H9 (cell line): ENCODE measurements at regions not wholly inside any gene's neighbourhood (a gene's known extent, or its start where the extent isn't known, plus 50 kb on each side); places are given as distances from the start of the nearest gene placed in this dataset.

Experiments used
- DNase-seq: peaks from one replicate; pipeline ENCODE4 v3.0.0-alpha.2; 2017
- H2AFZ ChIP-seq: one replicate; pipeline ENCODE4 v1.6.1; 2013; ENCODE audit warnings: mild to moderate bottlenecking, low read length, control low read depth, moderate library complexity
- H2AK5ac ChIP-seq: 2 replicates; pipeline ENCODE4 v1.6.1; 2013; ENCODE audit warnings: low read length, control low read depth, mixed read lengths; ENCODE audit not compliant: insufficient read length
- H2BK120ac ChIP-seq: one replicate; pipeline ENCODE4 v1.6.1; 2013; ENCODE audit warnings: low read depth, mild to moderate bottlenecking, low read length, control low read depth, inconsistent platforms; ENCODE audit not compliant: poor library complexity, severe bottlenecking
- H2BK12ac ChIP-seq: 2 replicates; pipeline ENCODE4 v1.6.1; 2013; ENCODE audit warnings: low read length, control low read depth, mixed read lengths, low read depth; ENCODE audit not compliant: insufficient read length
- H2BK15ac ChIP-seq: 2 replicates; pipeline ENCODE4 v1.6.1; 2013; ENCODE audit warnings: low read depth, low read length, control low read depth
- H2BK20ac ChIP-seq: one replicate; pipeline ENCODE4 v1.6.1; 2013; ENCODE audit warnings: low read depth, mild to moderate bottlenecking, low read length, control low read depth, inconsistent platforms; ENCODE audit not compliant: poor library complexity, severe bottlenecking
- H2BK5ac ChIP-seq: 2 replicates; pipeline ENCODE4 v1.6.1; 2013; ENCODE audit warnings: low read length, control low read depth, mixed read lengths; ENCODE audit not compliant: insufficient read length
- H3K14ac ChIP-seq: 2 replicates; pipeline ENCODE4 v1.6.1; 2013; ENCODE audit warnings: low read length, control low read depth; ENCODE audit not compliant: insufficient read depth
- H3K18ac ChIP-seq: 2 replicates; pipeline ENCODE4 v1.6.1; 2013; ENCODE audit warnings: low read depth, mild to moderate bottlenecking, mixed read lengths, low read length, control low read depth; ENCODE audit not compliant: insufficient read length
- H3K23ac ChIP-seq: 2 replicates; pipeline ENCODE4 v1.6.1; 2013; ENCODE audit warnings: low read length, control low read depth, mixed read lengths, low read depth; ENCODE audit not compliant: insufficient read length
- H3K23me2 ChIP-seq: 2 replicates; pipeline ENCODE4 v1.6.1; 2013; ENCODE audit warnings: low read depth, mild to moderate bottlenecking, mixed read lengths, low read length, control low read depth; ENCODE audit not compliant: insufficient read length, poor library complexity, severe bottlenecking
- H3K27ac ChIP-seq: 2 replicates; pipeline ENCODE4 v1.5.1; 2013; ENCODE audit warnings: low read length, control low read depth, mixed read lengths, low read depth; ENCODE audit not compliant: insufficient read length
- H3K27me3 ChIP-seq: 2 replicates; pipeline ENCODE4 v1.6.1; 2013; ENCODE audit warnings: low read length, control low read depth, inconsistent platforms; ENCODE audit not compliant: insufficient read depth
- H3K4ac ChIP-seq: 2 replicates; pipeline ENCODE4 v1.6.1; 2013; ENCODE audit warnings: low read depth, mild to moderate bottlenecking, control low read depth, inconsistent platforms, low read length, moderate library complexity
- H3K4me1 ChIP-seq: 2 replicates; pipeline ENCODE4 v1.6.1; 2013; ENCODE audit warnings: low read length, control low read depth, inconsistent platforms; ENCODE audit not compliant: insufficient read depth
- H3K4me2 ChIP-seq: 2 replicates; pipeline ENCODE4 v1.6.1; 2013; ENCODE audit warnings: low read length, control low read depth, mixed read lengths; ENCODE audit not compliant: insufficient read length, insufficient read depth
- H3K56ac ChIP-seq: 2 replicates; pipeline ENCODE4 v1.6.1; 2013; ENCODE audit warnings: low read depth, mild to moderate bottlenecking, mixed read lengths, low read length, control low read depth; ENCODE audit not compliant: insufficient read length
- H3K79me1 ChIP-seq: 2 replicates; pipeline ENCODE4 v1.6.1; 2013; ENCODE audit warnings: low read depth, mild to moderate bottlenecking, moderate library complexity, low read length, control low read depth, inconsistent platforms; ENCODE audit not compliant: insufficient read depth, poor library complexity, severe bottlenecking
- H3K79me2 ChIP-seq: 2 replicates; pipeline ENCODE4 v1.6.1; 2013; ENCODE audit warnings: low read length, control low read depth, inconsistent platforms; ENCODE audit not compliant: insufficient read depth
- H3K9ac ChIP-seq: 2 replicates; pipeline ENCODE4 v1.6.1; 2013; ENCODE audit warnings: low read length, control low read depth, mixed read lengths; ENCODE audit not compliant: insufficient read length; ENCODE audit errors: extremely low read depth
- H3K9me3 ChIP-seq: one replicate; pipeline ENCODE4 v1.6.1; 2013; ENCODE audit warnings: low read depth, low read length, inconsistent platforms; ENCODE audit not compliant: control insufficient read depth
- H3T11ph ChIP-seq: one replicate; pipeline ENCODE4 v1.6.1; 2013; ENCODE audit warnings: mild to moderate bottlenecking, low read length, control low read depth, inconsistent platforms
- H4K20me1 ChIP-seq: one replicate; pipeline ENCODE4 v1.6.1; 2013; ENCODE audit not compliant: control insufficient read depth, insufficient read length, insufficient read depth
- H4K5ac ChIP-seq: 2 replicates; pipeline ENCODE4 v1.6.1; 2013; ENCODE audit warnings: low read depth, mild to moderate bottlenecking, mixed read lengths, low read length, control low read depth; ENCODE audit not compliant: insufficient read length
- H4K8ac ChIP-seq: replicated peaks from 2 replicates; pipeline ENCODE4 v1.6.1; 2013; ENCODE audit warnings: low read length, control low read depth, mixed read lengths, low read depth; ENCODE audit not compliant: insufficient read length
- H4K91ac ChIP-seq: 2 replicates; pipeline ENCODE4 v1.6.1; 2013; ENCODE audit warnings: low read depth, mild to moderate bottlenecking, moderate library complexity, mixed read lengths, low read length, control low read depth; ENCODE audit not compliant: insufficient read length
- H3K27ac Mint-ChIP-seq, 3 experiments: 2 replicates in 2 of 3; 3 replicates in 1 of 3; pipeline ENCODE4 v1.8.0; 2020 to 2021; ENCODE audit warnings: mixed read lengths in 3 of 3, mild to moderate bottlenecking in 1 of 3, moderate library complexity in 1 of 3
- H3K27me3 Mint-ChIP-seq: 2 replicates; pipeline ENCODE4 v1.8.0; 2021; ENCODE audit warnings: low read depth, mild to moderate bottlenecking, moderate library complexity, mixed read lengths
- H3K36me3 Mint-ChIP-seq, 3 experiments: 2 replicates in 2 of 3; 3 replicates in 1 of 3; pipeline ENCODE4 v1.8.0; 2020 to 2021; ENCODE audit warnings: low read depth in 3 of 3, mixed read lengths in 3 of 3; ENCODE audit not compliant: insufficient read depth in 1 of 3
- H3K4me1 Mint-ChIP-seq, 2 experiments: 2 replicates each; pipeline ENCODE4 v1.8.0; 2020; ENCODE audit warnings: mixed read lengths in 2 of 2
- H3K4me3 Mint-ChIP-seq, 2 experiments: 2 replicates in 1 of 2; 3 replicates in 1 of 2; pipeline ENCODE4 v1.8.0; 2020 to 2021; ENCODE audit warnings: mild to moderate bottlenecking in 2 of 2, mixed read lengths in 2 of 2, moderate library complexity in 1 of 2
- H3K9me3 Mint-ChIP-seq, 2 experiments: 2 replicates in 1 of 2; 3 replicates in 1 of 2; pipeline ENCODE4 v1.8.0; 2020; ENCODE audit warnings: mild to moderate bottlenecking in 2 of 2, mixed read lengths in 2 of 2, moderate library complexity in 1 of 2
- WGBS: extraction: QIAGEN DNeasy Blood & Tissue Kit; methylation state at CpG from one replicate; pipeline ENCODE4 v1.1.7; 2013; ENCODE audit warnings: missing lambda C conversion rate, low lambda C conversion rate, mixed read lengths; ENCODE audit not compliant: insufficient read length; ENCODE audit errors: extremely low coverage; 5-methylcytosine and 5-hydroxymethylcytosine counted together
- TF ChIP-seq, protein P1 (sequence below): fragments of 200-600 bp; sonication (generic); conservative IDR thresholded peaks from 3 replicates; pipeline ENCODE4 v1.8.0; 2021; ENCODE audit warnings: antibody characterized with exemption, mild to moderate bottlenecking

DNA sequence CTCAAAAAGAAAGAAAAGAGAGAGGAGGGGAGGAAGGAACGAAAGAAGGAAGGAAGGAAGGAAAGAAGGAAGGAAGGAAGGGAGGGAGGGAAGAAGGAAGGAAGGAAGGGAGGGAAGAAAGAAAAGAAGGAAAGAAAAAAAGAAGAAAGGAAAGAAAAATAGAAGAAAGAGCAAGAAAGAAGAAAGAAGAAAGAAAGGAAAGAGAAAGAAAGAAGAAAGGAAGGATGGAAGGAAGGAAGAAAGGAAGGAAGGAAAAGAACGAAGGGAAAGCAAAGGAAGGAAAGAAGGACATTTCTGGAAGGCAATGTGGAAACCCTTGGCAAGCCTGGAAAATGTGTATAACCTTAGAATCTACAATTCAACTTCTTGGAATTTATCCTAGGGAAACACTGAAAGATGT lies 150.4 kb upstream of the LHX1 start:
- Histone ChIP-seq H3K56ac (no peak overlapping the region), H2BK5ac (no peak overlapping the region), H4K8ac (no peak overlapping the region), H2AK5ac (no peak overlapping the region), H4K91ac (no peak overlapping the region), H3K4ac (no peak overlapping the region), H2BK20ac (no peak overlapping the region), H2BK12ac (no peak overlapping the region), H4K20me1 (no peaks in the 10 kb centered on the region), H2BK120ac (no peak overlapping the region), H3K4me1 (peaks cover 8% of the 10 kb centered on the region; the same call in 1 of the 2 replicates), H3K23ac (no peak overlapping the region), H3K18ac (no peak overlapping the region), H3K27ac (no peak overlapping the region), H3K14ac (no peak overlapping the region), H4K5ac (no peak overlapping the region), H3T11ph (no peak overlapping the region), H2BK15ac (no peak overlapping the region), H3K23me2 (no peaks in the 10 kb centered on the region), H3K79me2 (no peaks in the 10 kb centered on the region), H3K4me2 (no peak overlapping the region), H3K9ac (no peak overlapping the region), H3K79me1 (no peaks in the 10 kb centered on the region), H3K27me3 (no peaks in the 10 kb centered on the region), H3K9me3 (no peaks in the 10 kb centered on the region), H2AFZ (no peak overlapping the region)
- H3K36me3 Mint-ChIP-seq: no peaks in the 10 kb centered on the region
- TF ChIP-seq, protein P1, sequence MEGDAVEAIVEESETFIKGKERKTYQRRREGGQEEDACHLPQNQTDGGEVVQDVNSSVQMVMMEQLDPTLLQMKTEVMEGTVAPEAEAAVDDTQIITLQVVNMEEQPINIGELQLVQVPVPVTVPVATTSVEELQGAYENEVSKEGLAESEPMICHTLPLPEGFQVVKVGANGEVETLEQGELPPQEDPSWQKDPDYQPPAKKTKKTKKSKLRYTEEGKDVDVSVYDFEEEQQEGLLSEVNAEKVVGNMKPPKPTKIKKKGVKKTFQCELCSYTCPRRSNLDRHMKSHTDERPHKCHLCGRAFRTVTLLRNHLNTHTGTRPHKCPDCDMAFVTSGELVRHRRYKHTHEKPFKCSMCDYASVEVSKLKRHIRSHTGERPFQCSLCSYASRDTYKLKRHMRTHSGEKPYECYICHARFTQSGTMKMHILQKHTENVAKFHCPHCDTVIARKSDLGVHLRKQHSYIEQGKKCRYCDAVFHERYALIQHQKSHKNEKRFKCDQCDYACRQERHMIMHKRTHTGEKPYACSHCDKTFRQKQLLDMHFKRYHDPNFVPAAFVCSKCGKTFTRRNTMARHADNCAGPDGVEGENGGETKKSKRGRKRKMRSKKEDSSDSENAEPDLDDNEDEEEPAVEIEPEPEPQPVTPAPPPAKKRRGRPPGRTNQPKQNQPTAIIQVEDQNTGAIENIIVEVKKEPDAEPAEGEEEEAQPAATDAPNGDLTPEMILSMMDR: no peak
- H3K4me1 Mint-ChIP-seq: peaks cover 11 to 21% of the 10 kb centered on the region in 2 experiments
- H3K27me3 Mint-ChIP-seq: peaks cover 15% of the 10 kb centered on the region
- H3K27ac Mint-ChIP-seq: no peak overlapping the region
- DNase-seq: no peak
- H3K9me3 Mint-ChIP-seq: peaks cover 3 to 4% of the 10 kb centered on the region in 2 experiments; a peak in 3 of 5 replicates
- no peak overlapping the region for H3K4me3 Mint-ChIP-seq
- WGBS: no CpG with 5 or more reads among the region's 2 CpGs
